Mesendoderm (in vitro differentiated cells): ENCODE measurements at regions not wholly inside any gene's neighbourhood (a gene's known extent, or its start where the extent isn't known, plus 50 kb on each side); places are given as distances from the start of the nearest gene placed in this dataset.
A peak's percentile ranks its signal among the peaks of the same experiment; 100 is the strongest.

Source experiments
- DNase-seq: peaks from one replicate; pipeline ENCODE4 v3.0.0; 2013
- H2AK5ac ChIP-seq: 2 replicates; pipeline ENCODE4 v1.6.1; 2013; ENCODE audit warnings: low read length, inconsistent platforms
- H2BK120ac ChIP-seq: 2 replicates; pipeline ENCODE4 v1.6.1; 2013; ENCODE audit warnings: low read depth, mild to moderate bottlenecking, low read length, moderate library complexity, mixed read lengths
- H2BK15ac ChIP-seq: replicated peaks from 2 replicates; pipeline ENCODE4 v1.6.1; 2013; ENCODE audit warnings: low read depth, mild to moderate bottlenecking, moderate library complexity
- H2BK5ac ChIP-seq: 2 replicates; pipeline ENCODE4 v1.6.1; 2013; ENCODE audit warnings: low read length, inconsistent platforms
- H3K18ac ChIP-seq: 2 replicates; pipeline ENCODE4 v1.6.1; 2013; ENCODE audit warnings: mild to moderate bottlenecking, low read length, mixed read lengths
- H3K23ac ChIP-seq: one replicate; pipeline ENCODE4 v1.6.1; 2013; ENCODE audit warnings: low read length
- H3K27ac ChIP-seq: 2 replicates; pipeline ENCODE4 v1.5.1; 2013; ENCODE audit warnings: low read depth, mild to moderate bottlenecking, inconsistent platforms, low read length, moderate library complexity
- H3K27me3 ChIP-seq: 2 replicates; pipeline ENCODE4 v1.6.1; 2013; ENCODE audit warnings: low read length, control low read depth, mild to moderate bottlenecking, inconsistent platforms; ENCODE audit not compliant: insufficient read depth, poor library complexity
- H3K36me3 ChIP-seq: 2 replicates; pipeline ENCODE4 v1.6.1; 2013; ENCODE audit warnings: low read length, inconsistent platforms; ENCODE audit not compliant: control insufficient read depth, insufficient read depth
- H3K4ac ChIP-seq: one replicate; pipeline ENCODE4 v1.6.1; 2013; ENCODE audit warnings: low read depth, mild to moderate bottlenecking, low read length, moderate library complexity
- H3K4me1 ChIP-seq: 2 replicates; pipeline ENCODE4 v1.6.1; 2013; ENCODE audit warnings: low read depth, low read length, inconsistent platforms; ENCODE audit not compliant: control insufficient read depth
- H3K4me2 ChIP-seq: 2 replicates; pipeline ENCODE4 v1.6.1; 2013; ENCODE audit warnings: low read length
- H3K4me3 ChIP-seq: 2 replicates; pipeline ENCODE4 v1.5.1; 2013; ENCODE audit warnings: mild to moderate bottlenecking, low read length
- H3K56ac ChIP-seq: one replicate; pipeline ENCODE4 v1.6.1; 2013; ENCODE audit warnings: low read length
- H3K79me1 ChIP-seq: 2 replicates; pipeline ENCODE4 v1.6.1; 2013; ENCODE audit warnings: low read length, inconsistent platforms
- H3K79me2 ChIP-seq: 2 replicates; pipeline ENCODE4 v1.6.1; 2013; ENCODE audit warnings: mild to moderate bottlenecking, low read length; ENCODE audit not compliant: control insufficient read depth, insufficient read depth
- H3K9ac ChIP-seq: 2 replicates; pipeline ENCODE4 v1.6.1; 2013; ENCODE audit warnings: low read length, inconsistent platforms
- H4K5ac ChIP-seq: one replicate; pipeline ENCODE4 v1.6.1; 2013; ENCODE audit warnings: low read length
- H4K8ac ChIP-seq: one replicate; pipeline ENCODE4 v1.6.1; 2013; ENCODE audit warnings: low read depth, mild to moderate bottlenecking, control low read depth, low read length, moderate library complexity
- WGBS: extraction: QIAGEN DNeasy Blood & Tissue Kit; methylation state at CpG from one replicate; pipeline ENCODE4 v1.1.7; 2013; ENCODE audit warnings: low lambda C conversion rate, missing lambda C conversion rate; ENCODE audit not compliant: insufficient coverage; ENCODE audit errors: extremely low coverage; 5-methylcytosine and 5-hydroxymethylcytosine counted together

GRCh38 chr4:148787831-148788477 is 345.7 kb upstream of the NR3C2 start:
- Histone ChIP-seq H2AK5ac (no peak overlapping the region), H3K27ac (no peak overlapping the region), H3K36me3 (no peaks in the 10 kb centered on the region), H2BK15ac (no peak overlapping the region), H4K5ac (no peak overlapping the region), H3K23ac (no peak overlapping the region), H2BK5ac (no peak overlapping the region), H3K27me3 (no peaks in the 10 kb centered on the region), H3K4ac (no peak overlapping the region), H4K8ac (no peak overlapping the region), H2BK120ac (no peak overlapping the region), H3K56ac (no peak overlapping the region), H3K4me3 (no peak overlapping the region), H3K4me2 (no peak overlapping the region), H3K79me1 (no peaks in the 10 kb centered on the region), H3K9ac (no peak overlapping the region), H3K79me2 (no peaks in the 10 kb centered on the region), H3K4me1 (no peaks in the 10 kb centered on the region), H3K18ac (no peak overlapping the region)
- no CpG with 5 or more reads among the region's 2 CpGs for whole genome bisulfite sequencing
- DNase-seq, result peak; percentile 59

- no peak overlapping the region for H4K5ac ChIP-seq
- no peak overlapping the region for H2BK15ac ChIP-seq
- peaks cover 3% of the 10 kb centered on the region for H3K4me1 ChIP-seq
- no peak overlapping the region for H2AK5ac ChIP-seq
- no peak overlapping the region for H3K18ac ChIP-seq
- H3K4ac ChIP-seq, result no peak overlapping the region
- H3K79me2 ChIP-seq, result no peaks in the 10 kb centered on the region
- WGBS, result no CpG with 5 or more reads among the region's 2 CpGs
- H3K23ac ChIP-seq, result no peak overlapping the region
- H4K8ac ChIP-seq, result no peak overlapping the region
- DNase-seq, result no peak
- no peak overlapping the region for H3K27ac ChIP-seq
- H3K56ac ChIP-seq, result no peak overlapping the region
- no peak overlapping the region for H3K4me2 ChIP-seq
- no peaks in the 10 kb centered on the region for H3K79me1 ChIP-seq
- no peaks in the 10 kb centered on the region for H3K36me3 ChIP-seq
- no peak overlapping the region for H2BK120ac ChIP-seq
- no peak overlapping the region for H2BK5ac ChIP-seq
- H3K4me3 ChIP-seq, result no peak overlapping the region
- no peak overlapping the region for H3K9ac ChIP-seq
- H3K27me3 ChIP-seq, result no peaks in the 10 kb centered on the region
Observed at GRCh38 chr4:148787285-148787684, 345.1 kb upstream of the NR3C2 start.

GRCh38 chr4:148786699-148787098 is 344.5 kb upstream of the NR3C2 start:
- WGBS, result no CpG with 5 or more reads among the region's 5 CpGs
- no peak overlapping the region for H2BK120ac ChIP-seq
- no peak overlapping the region for H2AK5ac ChIP-seq
- H3K4me2 ChIP-seq, result no peak overlapping the region
- H2BK5ac ChIP-seq, result no peak overlapping the region
- no peak overlapping the region for H4K8ac ChIP-seq
- no peak for DNase-seq
- H3K27ac ChIP-seq, result no peak overlapping the region
- no peak overlapping the region for H3K4me3 ChIP-seq
- no peaks in the 10 kb centered on the region for H3K79me1 ChIP-seq
- no peak overlapping the region for H3K23ac ChIP-seq
- H3K4ac ChIP-seq, result no peak overlapping the region
- H2BK15ac ChIP-seq, result no peak overlapping the region
- no peak overlapping the region for H3K18ac ChIP-seq
- no peaks in the 10 kb centered on the region for H3K27me3 ChIP-seq
- no peaks in the 10 kb centered on the region for H3K36me3 ChIP-seq
- H3K4me1 ChIP-seq, result peaks cover 6% of the 10 kb centered on the region
- no peak overlapping the region for H3K56ac ChIP-seq
- no peak overlapping the region for H4K5ac ChIP-seq
- H3K79me2 ChIP-seq, result no peaks in the 10 kb centered on the region
- H3K9ac ChIP-seq, result no peak overlapping the region

- H4K5ac ChIP-seq, result no peak overlapping the region
- H3K9ac ChIP-seq, result no peak overlapping the region
- no peak overlapping the region for H3K56ac ChIP-seq
- no peaks in the 10 kb centered on the region for H3K27me3 ChIP-seq
- H3K4me1 ChIP-seq, result peaks cover 6% of the 10 kb centered on the region
- H3K79me1 ChIP-seq, result no peaks in the 10 kb centered on the region
- WGBS, result no CpG with 5 or more reads among the region's 4 CpGs
- no peak overlapping the region for H3K4me2 ChIP-seq
- no peak overlapping the region for H2BK15ac ChIP-seq
- H2AK5ac ChIP-seq, result no peak overlapping the region
- no peaks in the 10 kb centered on the region for H3K36me3 ChIP-seq
- no peak overlapping the region for H2BK120ac ChIP-seq
- H3K4ac ChIP-seq, result no peak overlapping the region
- no peak overlapping the region for H2BK5ac ChIP-seq
- no peak overlapping the region for H4K8ac ChIP-seq
- no peak overlapping the region for H3K18ac ChIP-seq
- no peak overlapping the region for H3K4me3 ChIP-seq
- no peak overlapping the region for H3K23ac ChIP-seq
- no peak overlapping the region for H3K27ac ChIP-seq
- DNase-seq, result peak; percentile 98
- no peaks in the 10 kb centered on the region for H3K79me2 ChIP-seq
Observed at GRCh38 chr4:148782284-148782683, 340.1 kb upstream of the NR3C2 start.

- no peak overlapping the region for H4K8ac ChIP-seq
- H3K9ac ChIP-seq, result no peak overlapping the region
- no peak overlapping the region for H2BK5ac ChIP-seq
- no peak overlapping the region for H3K23ac ChIP-seq
- H3K36me3 ChIP-seq, result no peaks in the 10 kb centered on the region
- H3K27ac ChIP-seq, result no peak overlapping the region
- WGBS, result no CpG with 5 or more reads among the region's 3 CpGs
- no peak overlapping the region for H2AK5ac ChIP-seq
- no peaks in the 10 kb centered on the region for H3K79me2 ChIP-seq
- H2BK15ac ChIP-seq, result no peak overlapping the region
- H3K4me1 ChIP-seq, result peaks cover 6% of the 10 kb centered on the region
- no peak overlapping the region for H3K4me3 ChIP-seq
- no peak overlapping the region for H2BK120ac ChIP-seq
- H3K27me3 ChIP-seq, result no peaks in the 10 kb centered on the region
- no peaks in the 10 kb centered on the region for H3K79me1 ChIP-seq
- no peak overlapping the region for H3K56ac ChIP-seq
- no peak overlapping the region for H3K4ac ChIP-seq
- H3K4me2 ChIP-seq, result no peak overlapping the region
- H3K18ac ChIP-seq, result peak overlapping the region; percentile 51
- H4K5ac ChIP-seq, result no peak overlapping the region
- DNase-seq, result no peak
Observed at GRCh38 chr4:148780426-148781005, 338.3 kb upstream of the NR3C2 start.

GRCh38 chr4:148779771-148780170 is 337.6 kb upstream of the NR3C2 start:
- WGBS, result no CpG with 5 or more reads among the region's 4 CpGs
- Histone ChIP-seq H3K79me1 (no peaks in the 10 kb centered on the region), H3K9ac (no peak overlapping the region), H3K18ac (no peak overlapping the region), H4K5ac (no peak overlapping the region), H4K8ac (no peak overlapping the region), H2BK120ac (no peak overlapping the region), H3K79me2 (no peaks in the 10 kb centered on the region), H3K56ac (no peak overlapping the region), H3K23ac (no peak overlapping the region), H3K27me3 (no peaks in the 10 kb centered on the region), H3K36me3 (no peaks in the 10 kb centered on the region), H2AK5ac (no peak overlapping the region), H2BK5ac (no peak overlapping the region), H3K4me1 (peaks cover 6% of the 10 kb centered on the region), H3K27ac (no peak overlapping the region), H3K4ac (no peak overlapping the region), H3K4me3 (no peak overlapping the region), H2BK15ac (no peak overlapping the region), H3K4me2 (no peak overlapping the region)
- DNase-seq, result no peak
